ENCODE measurements at regions not wholly inside any gene's neighbourhood (a gene's known extent, or its start where the extent isn't known, plus 50 kb on each side); places are given as distances from the start of the nearest gene placed in this dataset.
"Not testable (repeated sequence)": the region's sequence is repeated elsewhere in the genome, so short reads cannot be mapped to it uniquely, and the experiment has no call there.

DNA sequence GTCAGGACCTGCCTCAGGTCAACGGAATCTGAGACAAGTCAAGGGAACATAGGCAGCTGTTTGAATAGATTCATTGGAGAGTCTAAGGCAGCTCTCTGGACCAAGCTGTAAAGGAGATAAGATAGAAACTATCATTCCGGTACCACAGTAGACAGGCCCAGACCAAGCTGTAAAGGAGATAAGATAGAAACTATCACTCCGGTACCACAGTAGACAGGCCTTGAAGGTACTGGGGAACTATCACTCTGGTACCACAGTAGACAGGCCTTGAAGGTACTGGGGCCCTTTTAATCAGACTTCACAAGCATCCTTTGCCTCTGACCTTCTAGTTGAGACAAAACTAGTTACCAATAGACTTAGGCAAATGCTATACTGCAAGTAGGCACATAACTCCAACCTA lies 346.1 kb downstream of the DCDC2C start:
- no peak for DNase-seq

DNA sequence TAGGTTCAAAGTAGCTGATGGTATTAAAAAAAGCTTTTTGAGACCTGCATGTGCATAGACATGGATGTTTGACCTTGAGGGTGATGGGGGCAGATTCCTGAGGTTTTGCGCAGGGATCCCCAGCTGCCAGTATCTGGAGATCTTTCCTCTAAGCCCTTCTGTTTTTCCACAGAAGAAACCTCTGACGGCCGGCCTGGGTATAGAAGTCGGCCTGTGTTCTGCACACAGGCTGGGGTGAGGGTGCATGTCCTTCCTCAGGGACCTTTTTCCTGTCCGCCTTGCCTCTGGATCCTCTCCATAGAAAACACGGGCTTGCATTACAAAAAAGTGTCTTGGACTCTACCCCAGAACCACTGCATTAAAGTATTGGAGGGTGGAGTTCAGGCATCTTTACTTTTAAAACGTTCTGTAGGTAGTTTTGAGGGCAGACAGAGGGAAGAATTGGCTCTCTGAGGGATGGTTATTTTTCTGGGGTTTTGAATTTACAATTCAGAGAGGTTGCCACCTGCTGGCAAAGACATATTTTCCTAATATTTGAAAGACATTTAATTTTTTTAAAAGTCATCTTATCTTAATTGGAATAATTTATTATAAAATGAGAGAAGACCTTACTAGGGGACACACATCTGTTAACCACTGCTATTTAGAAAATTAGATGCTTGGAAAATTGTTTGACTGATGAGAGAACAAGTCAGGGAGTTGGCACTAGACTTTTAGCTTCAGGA lies 350.6 kb downstream of the DCDC2C start:
- no peak for DNase-seq

DNA sequence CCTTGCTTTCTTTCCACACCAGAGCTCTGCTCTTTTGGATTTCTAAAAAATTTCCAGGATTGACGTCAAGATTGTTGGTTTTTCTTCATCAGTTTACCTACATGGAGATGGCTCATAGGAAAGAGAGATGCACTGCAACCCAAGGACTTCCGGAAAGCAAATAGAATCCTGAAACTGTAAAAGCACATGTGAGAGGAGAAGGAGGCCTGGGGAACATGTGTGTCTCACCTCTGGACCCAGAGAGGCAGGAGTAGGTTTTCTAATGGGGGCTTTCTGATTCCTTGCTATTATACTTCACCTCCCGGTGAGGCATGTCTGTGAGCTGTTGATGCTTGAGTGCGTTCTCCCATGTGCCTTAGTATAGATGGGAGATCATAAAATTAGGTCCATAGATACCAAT lies 362.8 kb downstream of the DCDC2C start:
- no peak for DNase-seq

DNA sequence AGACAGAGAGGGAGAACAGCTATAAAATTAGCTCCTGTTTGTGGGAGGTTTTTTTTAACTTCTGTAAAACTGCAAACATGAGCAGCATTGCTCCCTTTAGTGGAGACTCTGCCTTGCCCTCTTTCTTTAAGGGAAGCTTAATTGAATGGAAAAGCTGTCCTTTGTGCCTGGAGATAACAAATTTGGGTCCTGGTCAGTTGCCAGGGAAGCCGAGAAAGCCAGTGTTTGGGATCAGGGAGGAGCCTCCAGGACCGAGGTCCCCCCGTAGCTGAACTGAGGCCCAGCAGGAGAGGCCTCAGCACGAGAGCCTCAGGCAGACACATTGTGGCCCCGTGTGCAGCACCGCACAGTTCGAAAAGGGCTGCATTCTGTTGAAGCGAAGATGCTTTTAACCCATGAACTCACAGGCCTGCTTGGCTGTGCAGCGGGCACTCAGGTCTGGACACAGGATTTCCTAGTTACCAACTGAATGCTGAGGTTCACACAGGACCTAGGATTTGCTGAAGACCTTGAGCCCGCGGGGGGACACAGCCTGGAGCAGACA lies 369.7 kb downstream of the DCDC2C start:
- DNase-seq = no peak

DNA sequence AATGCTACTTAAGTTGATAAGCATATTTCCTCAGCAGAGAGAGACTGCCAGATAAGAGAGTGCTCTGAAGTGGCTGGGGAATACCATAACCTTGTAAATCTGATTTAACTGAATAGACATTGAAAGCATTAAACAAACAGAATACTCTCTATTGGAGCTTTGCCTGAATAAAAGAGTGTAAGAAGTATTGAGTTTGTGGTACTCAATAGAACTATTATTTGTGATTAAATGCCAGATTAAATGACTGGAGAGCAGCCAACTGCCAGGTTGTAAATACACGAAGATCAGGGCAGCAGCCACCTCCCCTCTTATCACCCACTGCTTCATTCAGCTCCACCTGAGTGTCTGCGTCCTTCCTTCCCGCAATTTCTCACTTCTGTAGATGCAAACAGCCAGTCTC lies 373.6 kb downstream of the DCDC2C start:
- no peak for DNase-seq

DNA sequence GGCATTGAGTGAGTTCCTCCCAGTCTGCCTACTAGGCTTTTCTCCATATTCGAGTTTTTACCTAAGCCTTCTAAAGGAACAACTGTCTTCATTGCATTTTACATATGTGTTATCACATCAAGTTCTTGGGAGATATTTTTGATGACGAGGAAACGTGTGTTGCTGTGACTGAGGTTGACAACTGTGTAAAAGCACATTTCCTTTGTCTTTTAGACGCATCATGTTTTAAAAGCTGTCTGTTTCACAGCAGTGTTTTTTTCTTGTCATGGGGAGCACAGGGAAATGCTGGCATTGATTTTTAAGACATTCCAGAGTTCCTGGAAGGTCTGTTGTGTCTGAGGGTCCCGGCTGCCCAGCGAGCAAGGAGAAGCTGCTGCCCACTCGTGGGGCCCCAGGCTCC lies 381.8 kb downstream of the DCDC2C start:
- no peak for DNase-seq

DNA sequence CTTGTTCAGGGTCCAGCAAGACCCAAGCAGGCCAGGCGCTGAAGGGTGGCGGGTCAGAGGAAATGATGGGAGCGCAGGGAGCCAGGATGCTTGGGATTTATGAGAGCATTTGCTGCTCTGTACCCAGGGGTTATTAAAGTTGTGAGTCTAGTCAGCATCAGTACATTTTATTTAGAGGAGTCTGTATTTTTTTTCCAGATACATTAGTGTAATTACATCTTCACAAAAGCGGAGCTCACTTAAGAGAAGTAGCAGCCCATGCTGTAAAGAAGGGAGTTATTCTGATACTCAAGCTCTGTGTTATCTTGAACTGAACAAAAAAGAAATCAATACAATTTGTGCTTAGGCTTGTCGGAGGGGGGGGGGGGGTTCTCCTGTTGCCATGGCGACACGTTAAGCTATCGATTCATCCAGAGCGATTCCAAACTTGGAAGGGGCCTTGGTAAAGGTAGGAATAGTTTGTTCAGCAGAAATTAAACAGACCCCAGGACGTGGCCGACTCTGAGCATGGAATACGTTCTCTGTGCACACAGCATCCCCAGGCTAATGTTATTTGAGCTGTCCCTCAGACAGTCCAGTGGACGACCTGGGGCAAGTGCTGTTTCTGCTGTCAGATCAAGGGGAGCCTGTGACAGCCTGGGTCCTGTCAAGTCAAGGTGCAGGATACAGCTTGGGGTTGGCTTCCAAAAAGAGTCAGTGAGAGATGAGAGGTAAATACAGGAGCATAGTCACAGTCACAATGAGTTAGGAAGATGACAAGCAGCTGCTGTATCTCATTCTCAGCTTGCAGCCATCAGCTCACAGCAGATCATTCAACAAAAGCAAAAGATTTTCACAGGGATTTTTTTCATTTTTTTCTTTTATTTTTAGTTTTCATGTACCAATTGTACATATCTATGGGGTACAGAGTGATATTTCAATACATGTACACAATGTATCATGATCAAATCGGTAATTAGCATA lies 387.6 kb downstream of the DCDC2C start:
- no peak for DNase-seq

DNA sequence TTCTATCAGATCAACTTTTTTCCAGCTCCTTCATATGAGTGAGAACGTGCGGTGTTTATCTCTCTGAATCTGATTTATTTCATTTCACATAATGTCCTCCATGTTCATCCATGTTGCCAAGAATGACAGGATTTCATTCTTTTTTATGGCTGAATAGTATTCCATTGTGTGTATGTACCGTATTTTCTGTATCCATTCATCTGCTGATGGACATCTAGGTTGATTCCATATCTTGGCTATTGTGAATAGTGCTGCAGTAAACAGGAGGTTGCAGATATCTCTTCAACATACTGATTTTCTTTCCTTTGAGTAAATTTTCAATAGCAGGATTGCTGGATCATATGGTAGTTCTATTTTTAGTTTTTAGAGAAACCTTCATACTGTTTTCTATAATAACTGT lies 388.5 kb downstream of the DCDC2C start:
- no peak for DNase-seq

DNA sequence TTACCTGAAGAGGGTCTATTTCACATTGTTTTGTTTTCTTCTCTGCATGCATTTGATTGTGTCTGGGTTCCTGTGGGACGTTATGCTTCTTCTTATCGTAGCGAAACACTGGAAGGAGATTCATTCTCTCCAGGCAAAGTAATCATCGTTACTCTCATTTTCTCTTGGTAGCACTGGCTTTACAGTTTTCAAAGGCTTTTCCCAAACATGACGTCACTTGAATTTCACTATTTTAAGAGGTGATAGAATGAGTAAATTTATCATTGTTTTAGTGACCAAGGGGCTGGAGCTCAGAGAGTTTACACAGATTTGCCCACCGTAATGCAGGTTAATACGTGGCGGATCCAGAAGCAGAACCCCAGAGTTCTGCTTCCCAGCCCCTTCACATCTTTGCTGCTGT lies 391.4 kb downstream of the DCDC2C start:
- DNase-seq = no peak

DNA sequence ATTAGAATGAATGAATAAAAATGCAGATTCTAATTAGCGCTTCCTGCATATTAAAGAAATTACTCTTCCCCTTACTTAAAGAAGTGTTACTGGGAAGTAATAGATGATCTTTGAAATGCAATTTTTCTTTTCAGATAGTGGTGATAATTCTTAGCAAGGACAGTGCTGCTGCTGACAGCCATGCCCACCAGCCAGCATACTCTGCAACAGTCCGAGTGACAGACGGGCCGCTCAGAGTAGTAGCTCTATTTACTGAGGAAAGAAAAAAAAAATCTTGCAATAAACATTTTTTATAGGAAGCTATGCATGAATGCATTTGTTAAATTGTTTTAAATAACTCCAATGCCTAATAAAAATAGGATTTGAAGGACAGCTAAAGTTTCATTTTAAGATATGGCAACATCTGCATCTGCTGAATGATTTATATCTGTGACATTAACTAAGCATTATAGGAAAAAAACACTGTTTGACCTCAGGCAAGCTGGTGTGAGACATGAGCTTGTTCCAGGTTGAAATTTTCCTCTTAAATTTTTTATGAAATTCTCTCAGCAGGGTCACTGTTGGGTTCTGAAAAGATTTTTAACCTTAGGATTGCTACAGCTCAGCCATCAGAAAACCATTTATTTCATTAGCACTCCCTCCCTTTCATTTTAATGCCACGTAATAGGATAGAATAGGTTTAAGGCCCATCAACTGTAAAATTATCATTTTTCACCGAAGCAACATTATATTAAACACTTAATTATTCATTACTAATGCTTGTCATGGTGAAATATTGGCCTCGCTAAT lies 393.8 kb downstream of the DCDC2C start:
- no peak for DNase-seq

DNA sequence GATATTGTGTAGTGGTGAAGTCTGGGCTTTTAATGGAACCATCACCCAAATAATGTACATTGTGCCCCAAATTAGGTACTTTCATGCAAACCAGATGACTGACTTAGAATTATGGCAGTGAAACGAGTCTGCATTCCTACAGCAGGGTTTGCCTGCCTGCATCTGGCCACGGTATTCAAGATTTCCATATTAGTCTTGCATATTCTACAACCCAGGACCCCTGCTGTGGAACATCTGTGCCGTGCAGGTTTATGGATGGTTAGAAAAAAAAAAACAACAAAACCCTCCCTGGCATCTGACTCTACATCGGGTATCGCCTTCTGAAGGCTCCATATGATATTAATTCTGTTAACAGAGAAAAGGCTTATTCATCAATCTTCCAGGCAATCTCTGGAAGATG lies 394.8 kb downstream of the DCDC2C start:
- DNase-seq = no peak

DNA sequence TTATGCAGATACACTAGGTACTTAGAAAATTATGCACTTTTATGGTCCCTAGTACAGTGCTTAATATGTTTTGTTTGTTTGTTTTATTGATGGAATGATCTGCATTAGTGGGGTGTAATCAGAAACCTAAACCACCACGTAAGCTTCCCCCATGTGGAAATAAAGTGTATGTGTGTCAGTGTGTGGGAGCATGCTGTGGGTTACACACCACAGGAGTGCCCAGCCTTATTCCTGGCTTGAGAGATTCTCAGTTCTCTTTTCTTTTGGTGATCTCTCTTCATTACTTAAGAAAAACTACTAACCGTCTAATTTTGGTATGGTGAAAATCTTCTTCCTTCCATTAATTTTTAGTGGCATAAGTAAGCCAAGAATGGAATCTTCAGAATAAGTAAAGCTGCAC lies 398.6 kb downstream of the DCDC2C start:
- DNase-seq = no peak

DNA sequence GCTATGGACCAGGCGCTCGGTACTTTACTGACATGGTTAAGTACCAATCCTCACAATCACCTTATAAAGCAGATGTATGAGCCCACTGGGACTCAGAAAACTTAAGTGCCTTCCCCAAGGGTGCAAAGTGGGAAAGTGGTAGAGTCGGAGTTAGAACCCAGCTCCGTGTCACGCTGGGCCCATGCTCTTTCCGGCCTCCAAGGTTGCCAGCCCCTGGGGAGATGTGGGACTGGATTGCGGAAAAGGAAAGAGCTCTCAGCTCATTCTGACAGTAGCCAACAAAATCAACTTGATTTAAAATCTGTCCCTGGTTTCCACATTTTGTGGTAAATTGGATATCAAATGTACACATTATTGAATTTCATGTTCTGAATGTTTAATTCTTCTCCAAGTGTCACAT lies 403.8 kb downstream of the DCDC2C start:
- DNase-seq = no peak

DNA sequence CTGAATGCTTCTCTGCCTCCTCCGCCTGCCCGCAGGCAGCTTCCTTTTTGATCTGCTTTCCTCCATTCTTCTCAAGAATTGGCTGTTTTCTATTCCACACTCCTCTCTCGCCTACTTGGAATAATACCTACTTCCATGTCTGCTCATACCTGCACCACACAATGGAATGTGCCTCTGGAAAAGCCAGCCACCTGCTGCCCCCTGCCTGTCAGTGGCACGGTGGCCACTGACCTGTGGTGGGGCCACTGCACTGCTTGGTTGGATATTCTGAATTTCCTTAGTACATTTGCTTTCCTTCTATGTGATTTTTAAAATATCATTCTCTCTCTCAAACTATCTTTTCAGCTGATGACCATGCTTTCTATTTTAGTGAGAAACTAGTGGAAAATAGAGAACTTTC lies 406.9 kb downstream of the DCDC2C start:
- no peak for DNase-seq

DNA sequence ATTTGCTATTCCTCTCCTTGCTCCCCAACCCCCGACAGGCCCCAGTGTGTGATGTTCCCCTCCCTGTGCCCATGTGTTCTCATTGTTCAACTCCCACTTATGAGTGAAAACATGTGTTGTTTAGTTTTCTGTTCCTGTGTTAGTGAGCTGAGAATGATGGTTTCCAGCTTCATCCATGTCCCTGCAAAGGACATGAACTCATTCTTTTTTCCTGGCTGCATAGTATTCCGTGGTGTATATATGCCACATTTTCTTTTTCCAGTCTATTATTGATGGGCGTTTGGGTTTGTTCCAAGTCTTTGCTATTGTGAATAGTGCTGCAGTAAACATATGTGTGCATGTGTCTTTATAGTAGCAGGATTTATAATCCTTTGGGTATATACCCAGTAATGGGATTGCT lies 412.1 kb downstream of the DCDC2C start:
- not testable (repeated sequence) for DNase-seq

DNA sequence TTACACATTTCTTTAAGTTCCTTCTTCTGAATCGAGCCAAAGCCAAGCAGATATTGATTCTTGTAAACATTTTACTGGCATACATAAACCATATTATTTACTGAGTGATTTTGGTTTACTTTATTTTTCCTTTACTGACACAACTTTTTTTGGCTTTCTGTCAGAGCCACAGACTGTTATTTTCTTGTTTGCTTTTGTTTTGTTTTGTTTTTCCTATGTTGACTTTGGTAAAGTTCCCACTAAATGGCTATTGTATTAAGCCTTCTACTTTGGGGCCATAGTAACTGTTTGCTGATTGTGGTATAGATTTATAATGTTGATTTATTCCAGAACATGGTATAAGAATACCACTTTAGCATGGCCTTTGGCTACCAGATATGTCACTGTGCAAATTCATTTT lies 419.4 kb downstream of the DCDC2C start:
- no peak for DNase-seq

DNA sequence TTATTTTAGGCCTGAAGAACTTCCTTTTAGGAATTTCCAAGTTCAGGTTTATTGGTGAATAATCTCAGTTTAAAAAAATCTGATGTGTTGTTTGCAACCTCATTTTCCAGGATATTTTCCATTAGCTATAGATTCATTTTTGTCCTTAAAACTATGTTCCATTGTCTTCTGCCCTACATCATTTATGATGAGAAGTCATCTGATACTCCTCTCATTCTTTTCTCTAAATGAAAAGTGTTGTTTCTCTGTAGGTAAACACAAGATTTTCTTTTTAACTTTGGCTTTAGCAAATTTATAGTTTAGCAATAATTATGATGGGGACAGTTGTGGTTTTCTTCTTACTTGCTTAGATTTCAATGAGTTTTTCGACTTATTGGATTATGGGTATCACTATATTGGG lies 427.3 kb downstream of the DCDC2C start:
- DNase-seq = no peak

DNA sequence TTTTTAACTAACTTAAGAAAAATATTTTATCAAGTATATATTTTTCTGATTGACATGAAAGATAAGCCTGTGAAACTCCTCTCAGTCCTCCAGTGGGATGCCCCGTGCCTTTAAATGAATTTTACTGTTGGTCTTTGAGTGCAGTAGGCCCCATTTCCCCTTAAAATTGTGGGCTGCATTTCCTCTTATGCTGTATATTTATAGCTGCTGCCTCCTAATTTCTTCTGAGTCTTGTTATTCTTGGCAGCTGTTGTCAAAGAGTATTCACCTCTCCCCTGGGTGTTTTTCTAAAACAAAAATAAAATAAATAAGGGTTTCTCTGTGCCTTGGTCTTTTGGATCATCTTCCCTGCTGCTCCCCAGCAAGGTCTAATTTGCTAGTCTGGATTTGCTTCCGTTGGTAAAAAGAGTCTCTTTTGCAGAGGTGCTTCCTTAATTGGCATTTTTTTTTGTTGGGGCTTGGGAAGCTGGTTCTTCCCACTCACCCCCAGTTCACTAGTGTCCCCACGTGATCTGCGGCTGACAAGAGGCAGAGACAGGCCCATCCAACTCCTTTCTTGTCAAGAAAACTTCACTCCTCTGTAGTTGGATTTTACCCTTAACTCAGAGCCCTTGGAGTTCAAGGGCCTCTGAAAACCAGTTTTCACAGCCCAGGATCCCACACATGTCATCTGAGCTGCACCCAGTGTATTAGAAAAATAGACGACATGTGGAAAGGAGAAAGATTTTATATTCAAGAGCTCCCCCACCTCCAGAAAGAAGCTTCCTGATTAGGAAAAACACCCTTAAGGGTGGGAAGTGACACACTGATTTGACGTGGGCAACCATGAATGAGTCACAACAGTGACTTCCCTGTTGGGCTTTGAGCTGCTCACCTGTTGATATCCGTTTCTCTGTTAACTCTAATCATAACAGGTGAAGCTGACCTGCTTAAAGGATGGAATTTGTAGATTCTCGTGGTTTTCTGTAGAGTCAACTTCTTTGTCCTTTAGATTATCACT lies 431.5 kb downstream of the DCDC2C start:
- DNase-seq = no peak

DNA sequence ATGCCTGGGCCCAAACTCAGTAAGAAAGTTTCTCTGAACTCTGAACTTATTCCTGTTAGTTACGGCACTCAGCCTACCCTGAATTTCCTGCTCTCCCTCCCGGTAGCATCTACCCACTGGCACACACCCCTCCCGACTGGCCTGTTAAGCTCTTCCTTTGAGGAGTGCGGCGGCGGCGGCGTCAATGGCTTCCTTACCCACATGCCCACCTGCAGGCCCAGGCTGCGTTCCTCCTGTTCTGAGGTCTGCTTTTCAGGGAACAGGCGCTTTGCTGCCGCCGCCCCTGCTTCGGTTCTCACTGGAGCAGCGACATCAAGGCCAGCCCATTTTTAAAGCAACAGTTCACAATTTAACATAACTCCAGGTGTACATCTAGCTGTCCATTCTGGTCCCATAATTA lies 432.4 kb downstream of the DCDC2C start:
- DNase-seq = no peak

DNA sequence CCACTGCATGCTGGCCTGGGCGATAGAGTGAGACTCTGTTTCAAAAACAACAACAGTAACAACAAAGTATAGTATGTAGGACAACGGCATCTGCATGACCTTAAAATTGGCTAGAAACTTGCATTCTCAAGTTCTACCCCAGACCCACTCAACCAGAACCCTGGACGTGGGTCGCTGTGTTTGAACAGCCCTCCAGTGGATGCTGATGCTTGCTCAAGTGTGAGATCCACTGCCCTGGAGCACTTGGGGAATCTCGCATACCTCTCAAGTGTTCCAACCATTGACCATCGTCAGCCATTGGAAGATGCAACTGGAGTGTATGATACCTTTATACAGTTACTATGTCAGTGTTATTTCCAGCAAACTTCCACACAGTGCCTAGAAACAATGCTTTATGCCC lies 435.9 kb downstream of the DCDC2C start:
- no peak for DNase-seq

DNA sequence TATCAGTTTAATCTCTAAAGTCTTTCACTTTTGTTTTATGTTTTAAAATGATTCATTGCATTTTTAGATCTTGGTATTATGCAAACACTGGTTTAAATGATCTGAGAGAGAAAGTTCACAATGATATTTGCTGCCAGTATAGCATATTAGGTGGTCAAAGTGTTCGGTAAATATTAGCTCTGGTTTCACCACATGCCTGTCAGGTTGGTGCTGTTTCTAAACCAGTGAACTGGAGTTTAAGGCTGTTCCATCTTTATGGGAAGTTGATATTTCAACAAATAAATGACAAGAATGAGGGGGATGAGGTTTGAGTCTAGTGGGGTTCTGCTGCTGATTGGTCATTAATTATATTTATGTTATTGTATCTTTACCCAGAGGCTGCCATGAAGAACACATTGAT lies 436.4 kb downstream of the DCDC2C start:
- no peak for DNase-seq
